A673 (cell line): ENCODE measurements at regions not wholly inside any gene's neighbourhood (a gene's known extent, or its start where the extent isn't known, plus 50 kb on each side); places are given as distances from the start of the nearest gene placed in this dataset.
"Not testable (repeated sequence)": the region's sequence is repeated elsewhere in the genome, so short reads cannot be mapped to it uniquely, and the experiment has no call there.

Experiments
- EZH2 ChIP-seq: fragments of 200-600 bp; sonication (generic); IDR thresholded peaks from 2 replicates; pipeline ENCODE4 v1.6.1; 2017; ENCODE audit warnings: borderline replicate concordance, low read depth, mild to moderate bottlenecking, mixed read lengths, antibody characterized with exemption, low read length; ENCODE audit not compliant: poor library complexity, severe bottlenecking
- TF ChIP-seq, protein P1 (sequence below): fragments of 300-800, 200-600 bp; sonication (generic); conservative IDR thresholded peaks from 2 replicates; pipeline ENCODE4 v1.5.1; 2017; ENCODE audit warnings: low read depth, mild to moderate bottlenecking, antibody characterized with exemption, low read length, moderate library complexity, mixed read lengths

GRCh38 chr3:191993952-191994351 is 533.0 kb downstream of the PYDC2 start:
- TF ChIP-seq, protein P1, sequence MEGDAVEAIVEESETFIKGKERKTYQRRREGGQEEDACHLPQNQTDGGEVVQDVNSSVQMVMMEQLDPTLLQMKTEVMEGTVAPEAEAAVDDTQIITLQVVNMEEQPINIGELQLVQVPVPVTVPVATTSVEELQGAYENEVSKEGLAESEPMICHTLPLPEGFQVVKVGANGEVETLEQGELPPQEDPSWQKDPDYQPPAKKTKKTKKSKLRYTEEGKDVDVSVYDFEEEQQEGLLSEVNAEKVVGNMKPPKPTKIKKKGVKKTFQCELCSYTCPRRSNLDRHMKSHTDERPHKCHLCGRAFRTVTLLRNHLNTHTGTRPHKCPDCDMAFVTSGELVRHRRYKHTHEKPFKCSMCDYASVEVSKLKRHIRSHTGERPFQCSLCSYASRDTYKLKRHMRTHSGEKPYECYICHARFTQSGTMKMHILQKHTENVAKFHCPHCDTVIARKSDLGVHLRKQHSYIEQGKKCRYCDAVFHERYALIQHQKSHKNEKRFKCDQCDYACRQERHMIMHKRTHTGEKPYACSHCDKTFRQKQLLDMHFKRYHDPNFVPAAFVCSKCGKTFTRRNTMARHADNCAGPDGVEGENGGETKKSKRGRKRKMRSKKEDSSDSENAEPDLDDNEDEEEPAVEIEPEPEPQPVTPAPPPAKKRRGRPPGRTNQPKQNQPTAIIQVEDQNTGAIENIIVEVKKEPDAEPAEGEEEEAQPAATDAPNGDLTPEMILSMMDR: not testable (repeated sequence)
- not testable (repeated sequence) for TF ChIP-seq EZH2
